ENCODE measurements at regions not wholly inside any gene's neighbourhood (a gene's known extent, or its start where the extent isn't known, plus 50 kb on each side); places are given as distances from the start of the nearest gene placed in this dataset.

- H3K27me3 ChIP-seq (replicated peaks; ENCODE audit: control insufficient read depth, insufficient read depth, low read length), result no peaks in the 10 kb centered on the region
- TF ChIP-seq CTCF (IDR thresholded peaks at IDR 0.05; ENCODE audit: insufficient read depth, low read length, poor library complexity, severe bottlenecking), result no peak
- DNase-seq (ENCODE audit: extremely low read depth, insufficient read length), result no peak
- H3K4me3 ChIP-seq (replicated peaks; ENCODE audit: low read depth, low read length), result no peak overlapping the region
- H3K36me3 ChIP-seq (ENCODE audit: control insufficient read depth, insufficient read depth, low read length), result no peaks in the 10 kb centered on the region
Observed at GRCh38 chr21:41107602-41108001, 60.4 kb upstream of the BACE2 start.

- DNase-seq (ENCODE audit: extremely low read depth, insufficient read length), result no peak
- H3K36me3 ChIP-seq (ENCODE audit: control insufficient read depth, insufficient read depth, low read length), result no peaks in the 10 kb centered on the region
- H3K4me3 ChIP-seq (replicated peaks; ENCODE audit: low read depth, low read length), result no peak overlapping the region
- H3K27me3 ChIP-seq (replicated peaks; ENCODE audit: control insufficient read depth, insufficient read depth, low read length), result no peaks in the 10 kb centered on the region
- TF ChIP-seq CTCF (IDR thresholded peaks at IDR 0.05; ENCODE audit: insufficient read depth, low read length, poor library complexity, severe bottlenecking), result no peak
Observed at GRCh38 chr21:41108668-41109585, 59.0 kb upstream of the BACE2 start.

- Histone ChIP-seq H3K27me3 (replicated peaks; ENCODE audit: control insufficient read depth, insufficient read depth, low read length) (no peaks in the 10 kb centered on the region), H3K36me3 (ENCODE audit: control insufficient read depth, insufficient read depth, low read length) (no peaks in the 10 kb centered on the region), H3K4me3 (replicated peaks; ENCODE audit: low read depth, low read length) (no peak overlapping the region)
- no peak for TF ChIP-seq CTCF (IDR thresholded peaks at IDR 0.05; ENCODE audit: insufficient read depth, low read length, poor library complexity, severe bottlenecking)
- DNase-seq (ENCODE audit: extremely low read depth, insufficient read length), result no peak
Observed at GRCh38 chr21:41110161-41110560, 57.8 kb upstream of the BACE2 start.

- H3K36me3 ChIP-seq (ENCODE audit: control insufficient read depth, insufficient read depth, low read length), result no peaks in the 10 kb centered on the region
Observed at GRCh38 chr21:41110664-41111063, 57.3 kb upstream of the BACE2 start.

GRCh38 chr21:41111681-41112080 is 56.3 kb upstream of the BACE2 start:
- Histone ChIP-seq H3K36me3 (ENCODE audit: control insufficient read depth, insufficient read depth, low read length) (no peaks in the 10 kb centered on the region), H3K27me3 (replicated peaks; ENCODE audit: control insufficient read depth, insufficient read depth, low read length) (no peaks in the 10 kb centered on the region), H3K4me3 (replicated peaks; ENCODE audit: low read depth, low read length) (no peak overlapping the region)
- TF ChIP-seq CTCF (IDR thresholded peaks at IDR 0.05; ENCODE audit: insufficient read depth, low read length, poor library complexity, severe bottlenecking), result no peak
- no peak for DNase-seq (ENCODE audit: extremely low read depth, insufficient read length)

More at GRCh38 chr21:41110664-41111063, 57.3 kb upstream of the BACE2 start:
- DNase-seq (ENCODE audit: extremely low read depth, insufficient read length), result no peak
- TF ChIP-seq CTCF (IDR thresholded peaks at IDR 0.05; ENCODE audit: insufficient read depth, low read length, poor library complexity, severe bottlenecking), result no peak
- Histone ChIP-seq H3K27me3 (replicated peaks; ENCODE audit: control insufficient read depth, insufficient read depth, low read length) (no peaks in the 10 kb centered on the region), H3K4me3 (replicated peaks; ENCODE audit: low read depth, low read length) (no peak overlapping the region)

Data from GM06990 (cell line).